Smooth muscle cell of the brain vasculature (primary cell): ENCODE measurements at regions not wholly inside any gene's neighbourhood (a gene's known extent, or its start where the extent isn't known, plus 50 kb on each side); places are given as distances from the start of the nearest gene placed in this dataset.
"Not testable (repeated sequence)": the region's sequence is repeated elsewhere in the genome, so short reads cannot be mapped to it uniquely, and the experiment has no call there.

Source experiments
- DNase-seq: peaks from one replicate; pipeline ENCODE4 v3.0.0-alpha.2; 2012; ENCODE audit warnings: low read depth, low spot score

GRCh38 chr12:58069268-58069963 lies 128.0 kb downstream of the ATP23 start:
- DNase-seq = no peak

DNA sequence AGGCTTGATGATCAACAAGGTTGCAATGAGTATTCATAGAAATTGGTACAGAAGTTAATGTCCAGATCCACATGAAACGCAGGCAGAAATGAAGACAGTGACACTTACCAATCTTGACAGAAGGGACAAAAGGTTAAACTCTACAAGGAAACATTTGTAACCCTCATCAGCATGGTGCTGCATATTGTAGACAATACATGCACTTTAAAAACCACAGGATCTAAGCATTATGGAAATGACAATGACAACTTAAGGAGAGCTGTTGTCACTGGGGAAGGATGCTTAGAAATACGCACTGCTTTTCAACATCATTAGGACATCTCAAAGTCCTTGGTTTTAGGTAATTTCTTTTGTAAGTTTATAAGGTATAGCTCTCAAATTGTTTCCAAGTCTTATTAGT lies 130.6 kb downstream of the ATP23 start:
- no peak for DNase-seq

GRCh38 chr12:58074259-58074658 lies 132.9 kb downstream of the ATP23 start:
- DNase-seq = no peak

GRCh38 chr12:58079806-58080205 lies 138.4 kb downstream of the ATP23 start:
- DNase-seq = no peak

DNA sequence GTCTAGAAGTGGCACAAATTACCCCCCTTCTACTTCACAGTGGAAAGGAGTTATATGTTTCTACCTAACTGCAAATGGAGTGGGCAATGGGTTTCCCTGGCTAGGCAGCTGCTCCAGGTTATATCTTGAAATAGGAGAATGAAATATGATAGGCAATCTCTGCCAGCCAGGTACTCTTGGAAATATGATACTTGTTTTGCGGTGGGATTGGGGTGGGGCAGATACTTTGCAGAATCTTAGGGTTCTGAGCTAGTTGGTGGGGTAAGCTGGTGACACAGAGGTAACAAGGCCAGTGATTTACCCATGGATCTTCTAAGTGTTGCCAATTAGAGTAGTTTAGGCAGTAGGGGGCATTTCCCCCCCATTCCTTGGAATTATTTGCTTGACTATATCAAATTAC lies 140.1 kb downstream of the ATP23 start:
- no peak for DNase-seq

GRCh38 chr12:58082996-58083395 lies 141.6 kb downstream of the ATP23 start:
- DNase-seq = no peak

DNA sequence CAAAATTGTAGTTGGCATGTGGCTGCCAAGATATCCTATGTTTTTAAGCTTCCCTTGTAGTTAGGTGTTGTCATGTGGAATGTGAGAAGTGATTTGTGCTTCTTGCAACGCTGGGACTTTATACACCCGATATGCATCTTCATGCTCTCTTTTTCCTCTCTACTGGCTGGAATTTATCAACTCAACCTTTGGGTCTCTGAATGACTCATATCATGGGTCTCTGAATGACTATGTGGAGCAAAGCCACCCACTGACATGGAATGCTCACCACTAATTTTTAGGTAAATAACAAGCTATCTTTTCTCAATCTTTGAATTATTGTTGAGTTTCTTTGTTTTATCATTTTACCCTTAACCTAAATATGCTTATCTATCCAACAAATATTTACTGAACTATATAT lies 144.6 kb downstream of the ATP23 start:
- DNase-seq = no peak

- no peak for DNase-seq
Observed at GRCh38 chr12:58086930-58087329, 145.6 kb downstream of the ATP23 start.

DNA sequence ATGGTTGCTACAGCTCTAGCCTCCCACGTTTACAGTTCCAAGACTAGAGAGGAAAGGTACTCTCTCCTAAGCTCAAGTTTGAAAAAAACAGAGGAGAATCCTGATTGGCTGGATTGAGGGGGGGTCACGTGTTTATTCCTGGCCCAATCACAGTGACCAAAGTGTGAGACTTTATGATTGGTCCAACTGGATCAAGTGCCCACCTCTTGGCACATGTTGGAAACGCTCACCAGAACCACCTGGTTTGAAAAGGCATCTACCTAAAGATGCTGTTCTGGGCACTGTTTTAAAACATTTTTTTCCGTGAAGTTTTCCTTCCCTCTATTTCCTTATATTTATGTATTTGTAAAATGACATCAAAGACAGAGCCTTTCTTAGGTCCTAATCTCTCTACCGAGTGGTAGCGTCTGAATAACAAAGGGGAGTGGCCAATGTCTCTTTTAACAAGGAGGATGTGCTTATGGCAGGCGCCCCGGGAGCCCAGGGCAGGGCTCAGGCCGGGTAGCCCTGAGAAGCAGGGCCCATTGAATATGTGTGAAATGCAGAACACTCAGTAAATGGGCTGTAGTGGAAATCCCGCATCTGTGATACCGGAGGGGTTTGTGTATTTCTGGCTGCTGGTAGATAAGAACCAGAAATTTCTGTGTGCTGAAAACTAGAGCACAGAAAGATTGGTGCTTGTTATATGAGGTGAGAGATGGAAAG lies 146.2 kb downstream of the ATP23 start:
- DNase-seq = no peak

DNA sequence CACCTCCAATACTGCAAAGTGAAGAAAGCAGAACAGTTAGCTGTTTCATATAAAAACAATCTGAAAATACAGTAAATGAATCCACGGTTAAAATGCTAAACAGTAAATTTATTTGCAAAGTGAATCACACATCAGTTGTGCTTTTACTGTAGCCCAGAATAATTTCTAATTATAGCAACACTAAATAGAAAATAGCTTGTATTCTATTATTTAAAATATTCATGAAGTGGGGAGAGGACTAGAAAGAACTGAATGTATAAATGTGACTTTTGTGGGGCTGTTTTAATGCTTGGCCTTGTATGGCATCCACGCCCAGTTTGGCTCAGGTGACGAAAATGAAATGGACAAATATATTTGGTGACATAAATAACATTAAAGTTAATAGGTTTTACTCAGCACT lies 148.2 kb downstream of the ATP23 start:
- no peak for DNase-seq

GRCh38 chr12:58090685-58091084 lies 149.3 kb downstream of the ATP23 start:
- DNase-seq = no peak

DNA sequence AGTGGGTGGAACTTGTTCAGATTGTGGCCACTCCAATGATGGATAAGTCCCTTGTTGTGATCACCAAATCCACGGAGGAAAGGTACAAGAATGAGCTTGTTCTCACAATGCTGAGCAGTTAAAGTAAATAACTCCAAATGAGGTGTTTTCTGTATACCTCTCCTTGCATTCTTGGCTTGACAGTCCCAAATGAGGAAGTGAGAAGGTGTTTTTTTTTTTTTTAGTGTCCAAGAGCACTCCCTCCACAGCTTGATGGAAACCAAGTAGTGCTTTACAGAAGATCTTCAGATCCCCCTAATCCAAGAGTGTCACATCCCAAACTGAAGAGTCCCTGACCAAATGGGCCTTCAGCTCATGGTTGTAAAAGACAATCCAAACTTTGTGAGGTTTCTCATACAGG lies 153.6 kb downstream of the ATP23 start:
- DNase-seq = no peak

DNA sequence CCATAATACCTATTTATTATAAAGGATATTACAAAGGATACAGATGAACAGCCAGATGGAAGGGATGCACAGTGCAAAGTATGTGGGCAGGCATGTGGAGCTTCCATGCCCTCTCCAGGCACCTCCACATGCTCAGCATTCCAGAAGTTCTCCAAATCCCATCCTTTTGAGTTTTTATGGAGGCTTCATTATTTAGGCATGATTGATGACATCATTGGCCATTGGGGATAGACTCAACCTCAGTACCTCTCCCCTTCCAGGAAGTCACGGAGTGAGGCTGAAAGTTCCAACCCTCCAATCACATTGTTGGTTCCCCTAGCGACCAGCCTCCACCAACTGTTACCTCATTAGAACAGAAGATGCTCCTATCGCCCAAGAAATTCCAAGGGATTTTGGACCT lies 156.4 kb downstream of the ATP23 start:
- no peak for DNase-seq

DNA sequence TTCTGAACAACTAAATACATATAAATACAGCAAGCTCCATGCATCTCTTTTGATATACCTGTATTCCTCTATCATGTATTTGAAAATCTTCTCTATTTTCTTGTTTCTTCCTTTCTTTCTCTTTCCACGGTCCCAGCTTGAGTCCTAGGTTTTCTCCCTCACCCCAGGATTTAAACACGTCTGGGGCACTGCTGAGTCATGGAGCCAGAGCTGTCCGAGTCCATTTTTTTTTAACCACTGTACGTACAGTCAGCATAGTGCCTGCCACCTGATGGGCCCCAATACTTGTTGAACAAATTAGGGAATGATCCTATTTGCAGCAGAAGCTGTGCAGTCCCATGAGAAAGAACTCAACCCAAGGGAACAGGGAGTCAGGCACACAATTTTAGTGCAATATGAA lies 158.1 kb downstream of the ATP23 start:
- no peak for DNase-seq

GRCh38 chr12:58104351-58104755 lies 163.0 kb downstream of the ATP23 start:
- DNase-seq = no peak

GRCh38 chr12:58105225-58106119 lies 164.1 kb downstream of the ATP23 start:
- DNase-seq = no peak

DNA sequence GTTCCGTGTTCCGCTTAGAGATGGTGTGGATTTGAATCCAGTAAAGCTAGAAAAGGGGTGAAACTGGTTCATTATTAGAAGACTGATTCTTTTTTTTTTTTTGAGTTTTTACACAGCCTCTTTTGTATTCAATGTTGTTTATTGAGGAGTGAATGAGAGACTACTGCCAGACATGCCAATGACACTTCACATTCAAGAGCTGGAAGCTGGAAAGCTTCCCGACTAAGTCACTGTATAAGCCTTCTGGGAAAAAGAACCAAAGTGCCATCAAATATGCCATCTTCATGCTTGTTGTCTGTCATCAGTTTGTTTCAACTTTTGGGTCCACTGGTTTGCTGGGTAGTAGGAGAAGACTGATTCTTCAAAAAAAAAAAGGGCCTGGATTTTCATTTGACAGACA lies 164.8 kb downstream of the ATP23 start:
- DNase-seq = no peak

- no peak for DNase-seq
Observed at GRCh38 chr12:58117201-58117600, 175.8 kb downstream of the ATP23 start.

DNA sequence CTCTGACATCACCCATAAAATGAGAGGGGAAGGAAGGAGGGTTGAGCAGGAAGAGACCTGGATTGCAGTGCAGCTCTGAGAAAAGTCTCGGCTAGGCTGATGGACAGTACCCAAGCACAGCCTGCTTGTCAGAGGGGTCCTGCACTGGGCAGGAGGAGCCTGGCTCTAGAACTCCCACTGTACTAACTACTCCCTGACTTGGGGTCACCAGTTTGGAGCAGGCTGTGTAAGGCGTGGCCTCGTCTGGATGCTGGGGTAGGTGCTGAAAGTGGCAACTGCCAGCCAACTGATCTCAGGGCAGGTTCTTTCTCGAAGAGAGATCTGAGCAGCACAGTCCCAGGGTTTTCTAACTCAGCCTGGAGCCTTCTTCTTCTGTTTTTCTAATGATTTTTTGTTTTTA lies 176.3 kb downstream of the ATP23 start:
- no peak for DNase-seq

GRCh38 chr12:58125761-58126160 lies 184.4 kb downstream of the ATP23 start:
- not testable (repeated sequence) for DNase-seq

- no peak for DNase-seq
Observed at GRCh38 chr12:58131986-58132755, 190.8 kb downstream of the ATP23 start.

DNA sequence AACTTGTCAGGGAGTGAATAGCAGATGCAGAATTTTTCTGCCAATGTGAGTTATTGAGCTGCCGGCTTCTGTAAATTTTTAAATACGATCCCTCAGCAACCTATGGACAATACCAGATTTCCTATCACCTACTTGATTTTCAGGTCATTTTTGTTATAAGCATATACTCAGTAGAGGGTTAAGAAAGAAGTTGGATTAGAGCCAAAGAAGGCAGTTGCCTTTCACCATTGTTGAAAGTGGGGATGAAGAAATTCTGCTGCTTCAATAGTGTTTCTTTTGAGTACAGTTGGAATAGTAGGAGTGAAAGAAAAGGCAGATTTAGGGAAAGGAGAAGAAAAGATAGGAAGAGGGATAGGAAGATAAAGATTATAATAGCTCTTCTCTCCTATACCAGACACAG lies 197.1 kb downstream of the ATP23 start:
- no peak for DNase-seq
